ENCODE measurements at regions not wholly inside any gene's neighbourhood (a gene's known extent, or its start where the extent isn't known, plus 50 kb on each side); places are given as distances from the start of the nearest gene placed in this dataset.

- 90% methylated on average over 3 of the region's 3 CpGs; no CpG with 5 or more reads in 1 of the 2 experiments for WGBS, 2 experiments (ENCODE audit: extremely low coverage in 1 of 2, insufficient coverage in 1 of 2, insufficient read length in 1 of 2, insufficient replicate concordance in 2 of 2, low coverage in 1 of 2, low lambda C conversion rate in 2 of 2, missing lambda C conversion rate in 1 of 2)
- Histone ChIP-seq H3K4me1 (replicated peaks in 1 of 4; ENCODE audit: control insufficient read depth in 3 of 4, insufficient read depth in 4 of 4, low read length in 3 of 4) (no peaks in the 10 kb centered on the region), H2AFZ (ENCODE audit: low read length) (no peak overlapping the region), H4K5ac (ENCODE audit: insufficient read length, low read depth, low read length) (no peak overlapping the region), H2BK5ac (ENCODE audit: low read depth, low read length) (no peak overlapping the region), H2BK15ac (ENCODE audit: low read length) (no peak overlapping the region), H4K20me1 (replicated peaks in 1 of 2; ENCODE audit: control insufficient read depth in 1 of 2, insufficient read depth in 2 of 2, low read length in 2 of 2) (peaks cover 0 to 1% of the 10 kb centered on the region in 2 experiments), H2BK20ac (ENCODE audit: low read length) (no peak overlapping the region), H3K4ac (replicated peaks; ENCODE audit: insufficient read length, low read depth, low read length) (no peak overlapping the region), H3K9me3 (ENCODE audit: insufficient read depth in 2 of 2, low read depth in 1 of 2, low read length in 1 of 2) (no peaks in the 10 kb centered on the region), H3K4me3 (ENCODE audit: extremely low read depth in 1 of 4, insufficient read depth in 2 of 4, low read depth in 3 of 4, low read length in 4 of 4) (no peak overlapping the region), H3K18ac (ENCODE audit: extremely low read depth, low read length) (no peak overlapping the region), H3K56ac (replicated peaks; ENCODE audit: insufficient read length, low read depth, low read length) (no peak overlapping the region), H3K27me3 (replicated peaks in 1 of 4; ENCODE audit: control insufficient read depth in 3 of 4, extremely low read depth in 1 of 4, insufficient read depth in 3 of 4, low read length in 3 of 4) (no peaks in the 10 kb centered on the region), H2BK12ac (ENCODE audit: low read depth, low read length) (no peak overlapping the region), H3K14ac (ENCODE audit: insufficient read length) (no peak overlapping the region), H3K36me3 (ENCODE audit: control insufficient read depth in 2 of 4, insufficient read depth in 4 of 4, low read length in 3 of 4) (no peaks in the 10 kb centered on the region), H4K91ac (replicated peaks; ENCODE audit: insufficient read length, low read length) (no peak overlapping the region), H4K8ac (ENCODE audit: extremely low read depth, insufficient read depth, low read length) (no peak overlapping the region), H3K23me2 (ENCODE audit: low read depth, low read length) (no peaks in the 10 kb centered on the region), H2BK120ac (replicated peaks; ENCODE audit: low read depth, low read length) (no peak overlapping the region), H3K4me2 (ENCODE audit: insufficient read depth in 1 of 2, low read depth in 2 of 2, low read length in 2 of 2) (no peak overlapping the region), H3K27ac (ENCODE audit: low read depth, low read length) (no peak overlapping the region), H2AK5ac (ENCODE audit: low read depth, low read length) (no peak overlapping the region), H3K9ac (replicated peaks in 1 of 4; ENCODE audit: extremely low read depth in 1 of 4, low read depth in 3 of 4, low read length in 3 of 4) (no peak overlapping the region), H3K79me2 (ENCODE audit: control insufficient read depth in 1 of 2, insufficient read depth in 2 of 2, low read length in 2 of 2) (no peaks in the 10 kb centered on the region), H3K79me1 (ENCODE audit: low read depth, low read length) (no peaks in the 10 kb centered on the region), H3K23ac (ENCODE audit: insufficient read length) (no peak overlapping the region)
- CTCF ChIA-PET (ENCODE audit: partially characterized antibody): interaction anchor here (1.0 to 1.5 kb wide), 3 partner anchors 11 to 773 kb away, joined by 3 read pairs; no protein-coding TSS in a partner anchor
- no peak for DNase-seq (ENCODE audit: low read depth in 1 of 2, low spot score in 2 of 2)
- no peak for FAIRE-seq
- POLR2A ChIA-PET (ENCODE audit: partially characterized antibody): no interaction called here
- TF ChIP-seq TBP (IDR thresholded peaks at IDR 0.05; ENCODE audit: low read depth, low read length) (no peak), CTBP2 (IDR thresholded peaks at IDR 0.05; ENCODE audit: borderline replicate concordance, insufficient read depth, insufficient read length, low read length) (no peak), JUN (IDR thresholded peaks at IDR 0.05; ENCODE audit: low read depth, low read length) (no peak), BRCA1 (IDR thresholded peaks at IDR 0.05; ENCODE audit: low read depth, low read length) (no peak), RAD21 (IDR thresholded peaks at IDR 0.05 in 1 of 2, conservative IDR thresholded peaks at IDR 0.05 in 1 of 2; ENCODE audit: low read depth in 2 of 2, low read length in 2 of 2) (no peak), SP2 (IDR thresholded peaks at IDR 0.05; ENCODE audit: low read length) (no peak), SP1 (IDR thresholded peaks at IDR 0.05; ENCODE audit: low read depth, low read length) (no peak), SIN3A (conservative IDR thresholded peaks at IDR 0.05 in 1 of 2, IDR thresholded peaks at IDR 0.05 in 1 of 2; ENCODE audit: low read depth in 1 of 2, low read length in 2 of 2) (no peak), RNF2 (IDR thresholded peaks at IDR 0.05; ENCODE audit: borderline replicate concordance, low read depth, low read length, missing control alignments, poor library complexity, severe bottlenecking) (no peak), RBBP5 (IDR thresholded peaks at IDR 0.05; ENCODE audit: borderline replicate concordance, low read depth, low read length) (no peak), SUZ12 (IDR thresholded peaks at IDR 0.05; ENCODE audit: low read length) (no peak), CEBPB (IDR thresholded peaks at IDR 0.05; ENCODE audit: low read depth, low read length) (no peak)
- TF ChIP-seq, protein P1, sequence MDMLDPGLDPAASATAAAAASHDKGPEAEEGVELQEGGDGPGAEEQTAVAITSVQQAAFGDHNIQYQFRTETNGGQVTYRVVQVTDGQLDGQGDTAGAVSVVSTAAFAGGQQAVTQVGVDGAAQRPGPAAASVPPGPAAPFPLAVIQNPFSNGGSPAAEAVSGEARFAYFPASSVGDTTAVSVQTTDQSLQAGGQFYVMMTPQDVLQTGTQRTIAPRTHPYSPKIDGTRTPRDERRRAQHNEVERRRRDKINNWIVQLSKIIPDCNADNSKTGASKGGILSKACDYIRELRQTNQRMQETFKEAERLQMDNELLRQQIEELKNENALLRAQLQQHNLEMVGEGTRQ (IDR thresholded peaks at IDR 0.05; ENCODE audit: low read length): no peak
Observed at GRCh38 chr3:124415446-124415960, 314.7 kb upstream of the UMPS start.
